ENCODE measurements at regions not wholly inside any gene's neighbourhood (a gene's known extent, or its start where the extent isn't known, plus 50 kb on each side); places are given as distances from the start of the nearest gene placed in this dataset.

GRCh38 chr3:76308541-76308940 is 523.2 kb upstream of the ZNF717 start:
- ChIA-PET POLR2A (no interaction called here), CTCF (no interaction called here)
- Histone ChIP-seq H3K27ac (ENCODE audit: low read length) (no peak overlapping the region), H3K36me3 (ENCODE audit: control insufficient read depth, insufficient read depth, low read length) (no peaks in the 10 kb centered on the region), H3K4me1 (ENCODE audit: control insufficient read depth, insufficient read depth, low read length) (no peaks in the 10 kb centered on the region), H3K4me3 (ENCODE audit: low read depth in 2 of 2, low read length in 2 of 2) (no peak overlapping the region), H3K9me3 (ENCODE audit: control insufficient read depth, insufficient read depth, low read depth, low read length) (no peaks in the 10 kb centered on the region), H3K27me3 (ENCODE audit: control insufficient read depth, insufficient read depth, low read length) (no peaks in the 10 kb centered on the region)
- DNase-seq (ENCODE audit: low read depth, low spot score) (no peak), ATAC-seq (no peak)
- no TSS peak for BruUV-seq (replicated peaks)
- in situ Hi-C loops (cut with HindIII; ENCODE audit: low pct_unique_long_range_greater_than_20kb, low sequenced_read_pairs) = no loop called here
- intact Hi-C loops (cut with micrococcal nuclease; ENCODE audit: unreplicated experiment) = no loop called here
- TF ChIP-seq TCF7L2 (IDR thresholded peaks at IDR 0.05; ENCODE audit: low read depth, low read length) (no peak), REST (IDR thresholded peaks at IDR 0.05; ENCODE audit: insufficient read depth in 1 of 2, low read depth in 2 of 2, low read length in 1 of 2) (no peak), POLR2AphosphoS5 (IDR thresholded peaks at IDR 0.05; ENCODE audit: low read depth, low read length) (no peak), SIN3A (IDR thresholded peaks at IDR 0.05; ENCODE audit: borderline replicate concordance, insufficient read depth, low read depth, low read length) (no peak), CTCF (IDR thresholded peaks at IDR 0.05) (no peak)

- TF ChIP-seq POLR2AphosphoS5 (IDR thresholded peaks at IDR 0.05; ENCODE audit: low read depth, low read length) (no peak), REST (IDR thresholded peaks at IDR 0.05; ENCODE audit: insufficient read depth in 1 of 2, low read depth in 2 of 2, low read length in 1 of 2) (no peak), CTCF (IDR thresholded peaks at IDR 0.05) (no peak), TCF7L2 (IDR thresholded peaks at IDR 0.05; ENCODE audit: low read depth, low read length) (no peak)
- POLR2A ChIA-PET = no interaction called here
- no peak overlapping the region for H3K4me3 ChIP-seq (ENCODE audit: low read depth in 2 of 2, low read length in 2 of 2)
- BruUV-seq (replicated peaks) = no TSS peak
- no peaks in the 10 kb centered on the region for H3K27me3 ChIP-seq (ENCODE audit: control insufficient read depth, insufficient read depth, low read length)
- intact Hi-C loops (cut with micrococcal nuclease; ENCODE audit: unreplicated experiment) = no loop called here
- ATAC-seq (no peak), DNase-seq (ENCODE audit: low read depth, low spot score) (no peak)
- in situ Hi-C loops (cut with HindIII; ENCODE audit: low pct_unique_long_range_greater_than_20kb, low sequenced_read_pairs) = no loop called here
- CTCF ChIA-PET = no interaction called here
- H3K27ac ChIP-seq (ENCODE audit: low read length) = no peak overlapping the region
- no peaks in the 10 kb centered on the region for H3K4me1 ChIP-seq (ENCODE audit: control insufficient read depth, insufficient read depth, low read length)
- no peaks in the 10 kb centered on the region for H3K9me3 ChIP-seq (ENCODE audit: control insufficient read depth, insufficient read depth, low read depth, low read length)
- no peaks in the 10 kb centered on the region for H3K36me3 ChIP-seq (ENCODE audit: control insufficient read depth, insufficient read depth, low read length)
These were observed 524.7 kb upstream of the ZNF717 start for GRCh38 chr3:76310089-76310488.

Measured in Panc1 (cell line).